ENCODE measurements at regions not wholly inside any gene's neighbourhood (a gene's known extent, or its start where the extent isn't known, plus 50 kb on each side); places are given as distances from the start of the nearest gene placed in this dataset.

DNA sequence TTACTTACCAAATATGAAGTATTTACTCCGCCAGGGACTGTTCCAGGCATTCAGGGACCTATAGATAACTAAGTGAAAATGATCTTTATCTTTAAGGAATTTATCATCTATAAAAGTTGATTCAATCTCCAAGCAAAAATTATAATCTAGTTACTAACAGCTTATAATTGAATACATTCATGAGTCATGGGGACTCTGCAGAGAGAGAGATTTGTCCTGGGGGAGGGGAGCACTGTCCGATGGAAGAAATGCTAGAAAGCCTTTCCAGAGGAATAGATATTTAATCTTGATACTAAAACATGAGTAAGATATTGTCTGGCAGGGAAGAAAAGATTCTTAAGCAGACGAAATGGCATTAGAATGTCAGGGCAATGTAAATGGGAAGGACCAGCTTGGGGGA, 139.3 kb downstream of the CD164 start:
- TF ChIP-seq POLR2AphosphoS5 (IDR thresholded peaks at IDR 0.05; ENCODE audit: low read depth, low read length) (no peak), SIN3A (IDR thresholded peaks at IDR 0.05; ENCODE audit: borderline replicate concordance, insufficient read depth, low read depth, low read length) (no peak)
- TF ChIP-seq, protein P1, sequence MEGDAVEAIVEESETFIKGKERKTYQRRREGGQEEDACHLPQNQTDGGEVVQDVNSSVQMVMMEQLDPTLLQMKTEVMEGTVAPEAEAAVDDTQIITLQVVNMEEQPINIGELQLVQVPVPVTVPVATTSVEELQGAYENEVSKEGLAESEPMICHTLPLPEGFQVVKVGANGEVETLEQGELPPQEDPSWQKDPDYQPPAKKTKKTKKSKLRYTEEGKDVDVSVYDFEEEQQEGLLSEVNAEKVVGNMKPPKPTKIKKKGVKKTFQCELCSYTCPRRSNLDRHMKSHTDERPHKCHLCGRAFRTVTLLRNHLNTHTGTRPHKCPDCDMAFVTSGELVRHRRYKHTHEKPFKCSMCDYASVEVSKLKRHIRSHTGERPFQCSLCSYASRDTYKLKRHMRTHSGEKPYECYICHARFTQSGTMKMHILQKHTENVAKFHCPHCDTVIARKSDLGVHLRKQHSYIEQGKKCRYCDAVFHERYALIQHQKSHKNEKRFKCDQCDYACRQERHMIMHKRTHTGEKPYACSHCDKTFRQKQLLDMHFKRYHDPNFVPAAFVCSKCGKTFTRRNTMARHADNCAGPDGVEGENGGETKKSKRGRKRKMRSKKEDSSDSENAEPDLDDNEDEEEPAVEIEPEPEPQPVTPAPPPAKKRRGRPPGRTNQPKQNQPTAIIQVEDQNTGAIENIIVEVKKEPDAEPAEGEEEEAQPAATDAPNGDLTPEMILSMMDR (IDR thresholded peaks at IDR 0.05) = no peak
- TF ChIP-seq, protein P2, sequence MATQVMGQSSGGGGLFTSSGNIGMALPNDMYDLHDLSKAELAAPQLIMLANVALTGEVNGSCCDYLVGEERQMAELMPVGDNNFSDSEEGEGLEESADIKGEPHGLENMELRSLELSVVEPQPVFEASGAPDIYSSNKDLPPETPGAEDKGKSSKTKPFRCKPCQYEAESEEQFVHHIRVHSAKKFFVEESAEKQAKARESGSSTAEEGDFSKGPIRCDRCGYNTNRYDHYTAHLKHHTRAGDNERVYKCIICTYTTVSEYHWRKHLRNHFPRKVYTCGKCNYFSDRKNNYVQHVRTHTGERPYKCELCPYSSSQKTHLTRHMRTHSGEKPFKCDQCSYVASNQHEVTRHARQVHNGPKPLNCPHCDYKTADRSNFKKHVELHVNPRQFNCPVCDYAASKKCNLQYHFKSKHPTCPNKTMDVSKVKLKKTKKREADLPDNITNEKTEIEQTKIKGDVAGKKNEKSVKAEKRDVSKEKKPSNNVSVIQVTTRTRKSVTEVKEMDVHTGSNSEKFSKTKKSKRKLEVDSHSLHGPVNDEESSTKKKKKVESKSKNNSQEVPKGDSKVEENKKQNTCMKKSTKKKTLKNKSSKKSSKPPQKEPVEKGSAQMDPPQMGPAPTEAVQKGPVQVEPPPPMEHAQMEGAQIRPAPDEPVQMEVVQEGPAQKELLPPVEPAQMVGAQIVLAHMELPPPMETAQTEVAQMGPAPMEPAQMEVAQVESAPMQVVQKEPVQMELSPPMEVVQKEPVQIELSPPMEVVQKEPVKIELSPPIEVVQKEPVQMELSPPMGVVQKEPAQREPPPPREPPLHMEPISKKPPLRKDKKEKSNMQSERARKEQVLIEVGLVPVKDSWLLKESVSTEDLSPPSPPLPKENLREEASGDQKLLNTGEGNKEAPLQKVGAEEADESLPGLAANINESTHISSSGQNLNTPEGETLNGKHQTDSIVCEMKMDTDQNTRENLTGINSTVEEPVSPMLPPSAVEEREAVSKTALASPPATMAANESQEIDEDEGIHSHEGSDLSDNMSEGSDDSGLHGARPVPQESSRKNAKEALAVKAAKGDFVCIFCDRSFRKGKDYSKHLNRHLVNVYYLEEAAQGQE (IDR thresholded peaks at IDR 0.05; ENCODE audit: insufficient read depth in 1 of 2, low read depth in 2 of 2, low read length in 1 of 2) = no peak
